HG03558 (cell line): ENCODE measurements at regions not wholly inside any gene's neighbourhood (a gene's known extent, or its start where the extent isn't known, plus 50 kb on each side); places are given as distances from the start of the nearest gene placed in this dataset.
"Not testable (repeated sequence)": the region's sequence is repeated elsewhere in the genome, so short reads cannot be mapped to it uniquely, and the experiment has no call there.

ENCODE experiments used
- ATAC-seq: cut with Tn5 transposase; IDR thresholded peaks from one replicate; pipeline ENCODE4 v1.9.1; 2021; ENCODE audit warnings: moderate number of reproducible peaks; ENCODE audit not compliant: unreplicated experiment; ENCODE audit errors: extremely low read depth

- no peak for ATAC-seq
Observed at GRCh38 chr13:50457415-50458393, 385.8 kb downstream of the DLEU7 start.

GRCh38 chr13:50459046-50459445, 384.4 kb downstream of the DLEU7 start:
- no peak for ATAC-seq

- ATAC-seq, result no peak
Observed at GRCh38 chr13:50459658-50460057, 383.8 kb downstream of the DLEU7 start.

GRCh38 chr13:50460358-50460757, 383.1 kb downstream of the DLEU7 start:
- no peak for ATAC-seq

GRCh38 chr13:50461189-50461588, 382.3 kb downstream of the DLEU7 start:
- no peak for ATAC-seq

GRCh38 chr13:50463719-50464118, 379.8 kb downstream of the DLEU7 start:
- ATAC-seq, result no peak

- no peak for ATAC-seq
Observed at GRCh38 chr13:50464349-50465251, 378.9 kb downstream of the DLEU7 start.

- ATAC-seq, result no peak
Observed at GRCh38 chr13:50466456-50466855, 377.0 kb downstream of the DLEU7 start.

GRCh38 chr13:50467156-50468110, 376.1 kb downstream of the DLEU7 start:
- no peak for ATAC-seq

GRCh38 chr13:50468849-50469669, 374.4 kb downstream of the DLEU7 start:
- ATAC-seq, result no peak

- not testable (repeated sequence) for ATAC-seq
Observed at GRCh38 chr13:50473050-50473449, 370.4 kb downstream of the DLEU7 start.

GRCh38 chr13:50474088-50474662, 369.3 kb downstream of the DLEU7 start:
- ATAC-seq, result no peak

- no peak for ATAC-seq
Observed at GRCh38 chr13:50476577-50477285, 366.8 kb downstream of the DLEU7 start.

GRCh38 chr13:50481936-50482335, 361.6 kb downstream of the DLEU7 start:
- no peak for ATAC-seq

GRCh38 chr13:50483416-50483815, 360.1 kb downstream of the DLEU7 start:
- no peak for ATAC-seq

GRCh38 chr13:50484472-50485113, 358.9 kb downstream of the DLEU7 start:
- no peak for ATAC-seq
